HCEC 1CT (cell line): ENCODE measurements at regions not wholly inside any gene's neighbourhood (a gene's known extent, or its start where the extent isn't known, plus 50 kb on each side); places are given as distances from the start of the nearest gene placed in this dataset.
"Not testable (repeated sequence)": the region's sequence is repeated elsewhere in the genome, so short reads cannot be mapped to it uniquely, and the experiment has no call there.

ENCODE experiments used
- DNase-seq: peaks from one replicate; pipeline ENCODE4 v3.0.0-alpha.2; 2017

DNA sequence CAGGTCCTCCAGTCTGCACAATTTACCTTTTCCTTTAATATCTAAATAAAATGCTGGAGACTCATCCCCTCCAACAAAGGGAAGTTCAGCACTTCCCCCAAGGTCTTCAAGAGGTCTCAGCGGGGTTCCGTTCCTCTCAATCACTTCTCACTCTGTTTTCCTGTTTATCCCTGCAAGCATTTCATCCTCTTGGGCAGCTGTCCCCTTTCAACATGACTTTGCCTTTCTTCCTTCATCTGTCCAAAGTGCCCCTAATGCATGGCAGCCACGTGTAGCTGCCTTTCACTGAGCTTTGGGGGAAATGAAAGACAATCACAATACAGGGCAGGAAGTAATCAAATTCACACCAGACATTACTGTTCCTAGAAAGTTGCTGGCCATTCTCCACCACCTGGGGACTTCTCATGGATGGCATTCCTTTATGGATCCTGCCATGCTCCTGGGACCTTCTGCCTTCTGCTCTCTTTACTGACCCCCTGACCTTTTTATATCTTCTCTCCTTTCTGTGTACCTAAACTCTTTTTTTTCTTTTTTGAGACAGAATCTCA, 79.7 kb upstream of the USP9X start:
- no peak for DNase-seq

- DNase-seq, result peak; percentile 73
Measured at GRCh38 chrX:41009850-41010846, 75.1 kb upstream of the USP9X start.

DNA sequence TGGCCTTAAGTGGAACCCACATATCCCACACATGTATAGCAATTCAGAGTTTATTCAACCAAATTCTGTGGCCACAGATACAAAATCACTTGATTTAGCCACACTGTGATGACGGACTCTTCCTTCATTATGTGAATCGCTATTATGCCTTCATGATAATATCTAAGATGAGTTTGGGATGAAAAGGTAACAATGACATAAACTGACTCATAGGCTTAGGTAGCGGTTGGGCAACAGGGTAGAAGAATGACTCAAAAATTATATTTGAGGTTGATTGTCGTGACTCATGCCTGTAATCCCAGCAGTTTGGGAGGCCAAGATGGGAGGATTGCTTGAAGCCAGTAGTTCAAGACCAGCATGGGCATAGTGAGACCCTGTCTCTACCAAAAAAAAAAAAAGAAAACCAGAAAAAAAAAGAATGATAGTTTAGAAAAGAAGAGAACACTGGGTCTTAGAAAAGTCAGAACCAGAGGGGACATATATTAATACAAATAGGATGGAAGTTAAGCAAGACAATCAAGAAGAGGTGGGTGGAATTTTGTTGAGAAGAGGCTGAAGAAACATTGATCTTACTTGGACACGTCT, 70.4 kb upstream of the USP9X start:
- peak; percentile 71 for DNase-seq

DNA sequence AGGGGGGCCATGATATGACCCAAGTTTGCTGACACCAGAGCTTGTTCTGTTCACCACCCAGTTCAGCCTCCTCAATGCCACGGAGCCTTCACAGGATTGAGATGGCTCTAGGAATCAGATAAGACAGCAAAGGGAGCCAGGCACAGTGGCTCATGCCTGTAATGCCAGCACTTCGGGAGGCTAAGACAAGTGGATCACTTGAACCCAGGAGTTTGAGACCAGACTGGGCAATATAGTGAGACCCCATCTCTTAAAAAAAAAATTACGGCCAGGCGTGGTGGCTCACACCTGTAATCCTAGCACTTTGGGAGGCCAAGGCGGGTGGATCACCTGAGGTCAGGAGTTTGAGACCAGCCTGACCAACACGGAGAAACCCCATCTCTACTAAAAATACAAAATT, 67.5 kb upstream of the USP9X start:
- DNase-seq, result not testable (repeated sequence)

DNA sequence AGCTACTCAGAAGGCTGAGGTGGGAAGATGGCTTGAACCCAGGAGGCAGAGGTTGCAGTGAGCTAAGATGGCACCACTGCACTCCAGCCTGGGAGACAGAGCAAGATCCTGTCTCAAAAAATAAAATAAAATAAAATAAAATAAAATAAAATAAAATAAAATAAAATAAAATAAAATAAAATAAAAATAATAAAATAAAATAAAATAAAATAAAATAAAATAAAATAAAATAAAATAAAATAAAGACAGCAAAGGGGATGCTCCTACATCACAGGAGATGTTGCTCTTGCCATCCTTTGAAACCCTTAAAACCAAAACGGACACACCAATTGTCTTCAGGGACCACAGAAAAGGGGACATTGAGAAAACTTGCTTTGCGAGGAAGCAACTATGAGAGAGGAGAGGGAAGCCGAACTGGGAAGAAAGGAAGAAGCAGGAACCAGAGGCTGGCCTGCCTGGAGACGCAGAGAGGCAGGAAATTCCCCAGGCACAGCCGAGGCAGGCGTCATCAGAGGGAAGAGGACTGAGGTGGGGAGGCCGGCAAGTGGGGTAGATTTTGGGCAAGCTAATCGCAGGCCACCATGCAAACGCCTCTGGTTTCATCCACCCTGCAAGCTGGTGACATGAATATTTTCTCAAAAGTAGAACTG, 66.7 kb upstream of the USP9X start:
- DNase-seq, result not testable (repeated sequence)

GRCh38 chrX:41019041-41019392, 66.2 kb upstream of the USP9X start:
- DNase-seq, result no peak

- peak; percentile 62 for DNase-seq
Measured at GRCh38 chrX:41022566-41022965, 62.7 kb upstream of the USP9X start.

DNA sequence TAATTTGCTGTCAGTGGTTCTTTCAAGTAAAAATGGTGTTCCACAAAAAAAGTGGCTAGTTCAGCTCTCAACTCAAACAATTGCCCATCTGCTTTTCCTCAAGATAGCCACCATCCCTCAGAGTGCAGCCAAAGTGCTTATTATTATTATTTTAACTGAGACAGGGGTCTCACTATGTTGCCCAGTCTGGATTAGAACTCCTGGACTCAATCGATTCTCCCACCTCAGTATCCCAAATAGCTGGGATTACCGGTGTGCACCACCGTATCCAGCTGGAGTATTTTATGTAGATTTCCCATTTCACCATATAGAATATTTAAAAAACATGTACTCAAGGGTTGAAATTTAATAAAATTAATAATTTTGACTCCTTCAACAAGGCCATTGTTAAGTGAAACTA, 62.1 kb upstream of the USP9X start:
- no peak for DNase-seq

DNA sequence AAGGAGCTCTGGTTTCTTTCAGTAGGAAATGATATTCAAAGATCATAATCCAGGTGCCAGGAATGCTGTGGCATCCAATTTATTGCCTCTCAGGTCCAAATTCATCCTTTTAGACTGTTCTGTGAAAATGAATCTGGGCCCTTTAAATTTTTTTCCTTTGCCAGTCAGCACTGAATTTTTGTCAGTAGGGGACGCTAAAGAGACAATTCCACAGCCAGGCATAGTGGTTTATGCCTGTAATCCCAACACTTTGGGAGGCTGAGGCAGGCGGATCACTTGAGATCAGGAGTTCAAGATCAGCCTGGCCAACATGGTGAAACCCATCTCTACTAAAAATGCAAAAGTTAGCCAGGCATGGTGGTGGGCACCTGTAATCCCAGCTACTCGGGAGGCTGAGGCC, 60.9 kb upstream of the USP9X start:
- not testable (repeated sequence) for DNase-seq

- no peak for DNase-seq
Measured at GRCh38 chrX:41024755-41025154, 60.5 kb upstream of the USP9X start.

DNA sequence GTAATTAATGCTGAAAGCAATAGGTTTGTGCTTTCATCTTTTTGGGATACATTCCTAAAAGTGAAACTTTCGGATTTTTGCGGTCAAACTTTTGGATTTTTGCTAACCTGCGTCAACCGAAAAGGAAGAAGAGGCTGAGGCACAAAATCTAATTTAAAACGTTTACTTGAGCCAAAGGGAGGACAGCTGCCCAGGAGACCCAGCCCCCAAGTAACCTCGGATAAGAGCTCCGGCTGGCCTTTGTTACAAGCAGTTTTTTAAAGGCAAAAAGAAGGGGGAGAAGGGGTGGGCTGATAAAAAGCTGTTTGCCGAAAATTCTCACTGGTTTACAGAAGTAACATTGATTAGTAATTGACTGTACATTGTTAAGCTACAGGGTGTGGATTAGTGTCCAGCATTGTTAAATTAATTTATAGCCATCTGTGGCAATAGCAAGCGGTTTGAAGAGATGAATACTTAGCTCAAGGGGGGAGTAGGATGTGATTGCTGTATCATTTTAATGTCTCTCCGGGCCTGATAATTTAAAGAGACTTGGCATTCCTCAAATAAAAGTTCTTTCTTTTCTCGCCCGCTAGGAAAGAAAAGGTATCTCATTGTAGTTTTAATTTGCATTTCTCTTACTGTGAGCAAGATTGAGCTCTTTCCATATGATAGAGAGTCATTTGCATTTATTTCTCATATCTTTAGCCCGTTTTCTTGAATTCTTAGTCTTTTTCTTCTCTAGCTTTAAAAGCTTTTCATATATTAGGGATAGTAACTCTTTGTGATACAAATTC, 59.1 kb upstream of the USP9X start:
- DNase-seq, result peak; percentile 46

DNA sequence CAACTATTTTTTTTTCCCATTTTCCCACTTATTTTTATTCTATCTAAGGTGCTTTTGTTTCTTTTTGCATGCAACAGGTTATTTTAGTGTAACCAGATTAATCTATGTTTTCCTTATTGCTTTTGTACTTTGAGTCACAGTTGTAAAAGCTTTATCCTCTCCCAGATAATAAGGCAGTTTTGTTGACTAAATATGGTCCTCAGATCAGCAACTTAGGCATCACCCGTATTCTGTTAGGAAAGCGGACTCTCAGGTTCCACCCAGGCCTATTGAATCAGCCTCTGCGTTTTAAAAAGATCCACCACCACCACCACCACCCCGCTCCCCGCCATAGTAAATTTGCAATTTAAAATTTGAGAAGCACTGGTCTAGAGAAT, 58.6 kb upstream of the USP9X start:
- DNase-seq, result no peak

GRCh38 chrX:41029332-41029731, 55.9 kb upstream of the USP9X start:
- DNase-seq, result no peak

- no peak for DNase-seq
Measured at GRCh38 chrX:41031256-41031967, 53.8 kb upstream of the USP9X start.

DNA sequence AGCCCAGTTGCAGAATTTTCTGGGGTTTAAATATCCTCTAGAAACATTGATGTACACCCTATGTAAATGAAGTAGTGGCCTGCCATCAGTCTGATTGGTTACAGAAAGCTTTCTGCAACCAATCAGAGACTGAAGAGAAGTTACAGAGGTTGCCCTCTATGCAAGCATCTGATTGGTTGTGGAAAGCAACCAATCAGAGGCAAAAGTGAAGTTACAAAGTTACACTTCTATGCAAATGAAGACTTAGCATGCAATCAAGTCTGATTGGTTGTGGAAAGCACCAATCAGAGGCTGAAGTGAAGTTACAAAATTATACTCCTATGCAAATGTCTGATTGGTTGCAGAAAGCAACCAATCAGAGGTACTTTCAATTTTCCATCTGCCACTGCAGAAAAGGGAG, 51.9 kb upstream of the USP9X start:
- DNase-seq, result no peak

DNA sequence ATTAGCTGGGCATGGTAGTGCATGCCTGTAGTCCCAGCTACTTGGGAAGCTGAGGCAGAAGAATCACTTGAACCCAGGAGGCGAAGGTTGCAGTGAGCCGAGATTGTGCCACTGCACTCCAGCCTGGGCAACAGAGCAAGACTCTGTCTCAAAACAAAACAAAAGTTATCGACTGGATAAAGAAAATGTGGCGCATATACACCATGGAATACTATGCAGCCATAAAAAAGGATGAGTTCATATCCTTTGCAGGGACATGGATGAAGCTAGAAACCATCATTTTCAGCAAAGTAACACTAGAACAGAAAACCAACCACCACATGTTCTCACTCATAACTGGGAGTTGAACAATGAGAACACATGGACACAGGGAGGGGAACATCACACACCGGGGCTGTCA, 50.3 kb upstream of the USP9X start:
- not testable (repeated sequence) for DNase-seq
